NCI-H2171 treated with DMSO at 0.1 percent for 48 hours (cell line): ENCODE measurements at regions not wholly inside any gene's neighbourhood (a gene's known extent, or its start where the extent isn't known, plus 50 kb on each side); places are given as distances from the start of the nearest gene placed in this dataset.

Source experiments
- DNase-seq: peaks from one replicate; lab custom pipeline; 2025; lab: John Stamatoyannopoulos, UW

- DNase-seq, result no peak
Measured at GRCh38 chr11:28675183-28675582, 567.0 kb downstream of the METTL15 start.

- peak; percentile 5 for DNase-seq
Measured at GRCh38 chr11:28674433-28675103, 566.4 kb downstream of the METTL15 start.

DNA sequence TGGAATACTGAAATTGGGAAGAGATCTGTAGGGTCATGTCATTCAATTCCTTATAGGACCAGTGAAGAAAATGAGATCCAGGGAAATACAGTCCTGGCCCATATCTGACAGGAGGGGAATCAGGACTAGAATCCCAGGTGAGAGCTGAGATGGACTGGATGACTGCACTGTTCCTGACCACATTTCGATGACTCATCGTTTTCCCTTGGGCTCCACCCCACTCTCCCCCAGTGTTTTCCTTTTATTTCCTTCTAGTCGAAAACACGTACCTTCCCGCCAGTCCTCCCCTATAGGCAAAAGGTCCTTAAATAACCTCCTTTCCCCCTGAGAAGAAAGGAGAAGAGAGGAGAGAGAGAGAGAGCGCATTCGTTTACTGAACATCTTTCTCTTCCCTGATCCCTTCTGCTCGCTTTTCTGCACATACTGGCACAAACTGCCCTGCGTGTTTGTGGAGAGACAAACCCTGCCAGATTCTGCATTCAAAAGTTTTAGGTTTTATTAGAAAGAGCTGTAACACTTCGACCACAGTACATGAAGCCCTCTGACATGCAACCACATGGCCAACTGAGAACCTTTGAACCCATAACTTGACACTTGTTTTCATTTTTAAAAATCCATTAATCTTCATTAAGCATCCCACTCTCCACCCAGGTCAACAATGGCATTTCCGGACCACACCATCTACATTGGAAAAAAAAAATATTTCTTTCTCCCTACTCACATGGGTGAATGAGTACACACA, 565.7 kb downstream of the METTL15 start:
- DNase-seq, result no peak

GRCh38 chr11:28671274-28671673, 563.1 kb downstream of the METTL15 start:
- no peak for DNase-seq

- peak; percentile 25 for DNase-seq
Measured at GRCh38 chr11:28666632-28667031, 558.4 kb downstream of the METTL15 start.

GRCh38 chr11:28659716-28660348, 551.6 kb downstream of the METTL15 start:
- DNase-seq, result no peak

GRCh38 chr11:28657378-28658030, 549.3 kb downstream of the METTL15 start:
- no peak for DNase-seq

- DNase-seq, result no peak
Measured at GRCh38 chr11:28654191-28654590, 546.0 kb downstream of the METTL15 start.

DNA sequence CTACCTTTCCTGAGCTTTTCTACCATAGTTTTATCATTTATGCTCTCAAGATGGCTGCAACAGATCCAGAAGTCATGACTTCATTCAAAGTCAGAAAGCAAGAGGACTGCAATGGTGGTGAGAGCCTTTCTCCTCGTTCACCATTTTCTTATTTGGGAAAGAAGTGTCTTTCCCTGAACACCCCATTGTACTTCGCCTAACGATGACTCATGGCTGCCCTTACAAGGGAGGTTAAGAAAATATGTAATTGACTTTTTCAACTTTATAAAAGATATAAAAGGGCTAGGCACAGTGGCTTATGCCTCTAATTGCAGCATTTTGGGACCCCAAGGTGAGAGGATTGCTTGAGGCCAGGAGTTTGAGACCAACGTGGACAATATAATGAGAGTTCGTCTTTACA, 541.7 kb downstream of the METTL15 start:
- no peak for DNase-seq

- no peak for DNase-seq
Measured at GRCh38 chr11:28636566-28636965, 528.4 kb downstream of the METTL15 start.

DNA sequence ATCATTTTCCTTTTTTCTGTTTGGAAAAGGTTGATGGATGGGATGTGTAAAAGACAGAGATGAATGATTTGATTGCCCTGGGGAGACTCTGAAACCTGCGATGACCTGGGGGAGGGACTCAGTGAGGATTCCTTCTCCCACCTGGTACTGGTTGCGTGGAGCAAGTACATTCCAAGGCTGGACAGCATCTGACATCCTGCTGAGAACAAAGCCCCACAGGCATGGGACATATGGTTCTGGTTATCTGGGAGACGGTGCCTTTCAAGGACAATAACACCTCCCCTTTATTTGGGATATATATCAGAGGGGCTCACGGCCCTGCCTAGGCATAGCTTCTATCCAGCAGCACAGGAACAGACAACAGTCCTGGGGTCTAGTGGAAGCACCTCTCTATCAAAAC, 527.8 kb downstream of the METTL15 start:
- no peak for DNase-seq

DNA sequence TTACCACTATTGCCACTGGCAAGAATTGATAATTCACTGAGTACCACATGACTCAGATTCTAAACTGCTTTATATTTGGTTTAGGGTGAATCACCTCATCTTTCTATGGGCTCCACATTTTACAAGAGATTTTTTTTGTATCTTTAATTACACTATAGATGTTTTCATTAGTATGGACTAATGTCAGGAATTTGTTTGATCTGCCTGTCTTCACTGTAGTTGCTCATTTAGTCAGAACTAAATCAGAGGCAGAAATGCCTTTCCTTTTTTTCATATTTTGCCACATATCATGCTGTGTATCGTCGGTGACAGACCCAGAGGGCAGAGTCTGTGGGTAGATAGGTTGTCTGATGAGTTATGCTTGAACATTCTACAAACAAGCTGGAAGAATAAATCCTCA, 524.1 kb downstream of the METTL15 start:
- DNase-seq, result no peak

- peak; percentile 56 for DNase-seq
Measured at GRCh38 chr11:28631148-28631547, 523.0 kb downstream of the METTL15 start.

GRCh38 chr11:28629235-28629634, 521.0 kb downstream of the METTL15 start:
- no peak for DNase-seq

- DNase-seq, result no peak
Measured at GRCh38 chr11:28628412-28628811, 520.2 kb downstream of the METTL15 start.

DNA sequence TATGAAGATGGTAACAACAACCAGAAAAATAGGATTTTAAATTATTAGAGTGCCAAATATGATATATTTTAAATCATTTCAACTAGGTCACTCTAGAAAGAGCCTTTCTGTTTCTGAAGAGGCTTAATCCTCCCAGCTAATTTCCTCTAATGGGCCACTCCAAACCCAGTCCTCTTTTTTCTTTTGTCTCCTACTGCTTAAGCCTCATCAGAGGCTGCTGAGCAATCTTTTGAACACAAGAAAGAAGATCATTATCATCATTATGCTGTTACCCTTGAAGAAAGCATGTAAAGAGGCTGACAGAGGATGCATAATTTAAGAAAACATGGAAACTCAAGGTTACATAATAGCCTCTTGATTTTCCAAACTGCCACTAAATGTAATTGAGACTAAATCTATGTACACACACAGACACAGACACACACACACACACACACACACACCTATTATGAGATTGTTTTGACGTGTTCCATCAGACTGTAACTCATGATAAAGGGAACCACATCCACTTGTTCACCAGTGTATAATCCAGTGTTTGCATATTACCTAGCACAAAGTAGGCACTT, 519.6 kb downstream of the METTL15 start:
- no peak for DNase-seq

- DNase-seq, result no peak
Measured at GRCh38 chr11:28625532-28625931, 517.3 kb downstream of the METTL15 start.

DNA sequence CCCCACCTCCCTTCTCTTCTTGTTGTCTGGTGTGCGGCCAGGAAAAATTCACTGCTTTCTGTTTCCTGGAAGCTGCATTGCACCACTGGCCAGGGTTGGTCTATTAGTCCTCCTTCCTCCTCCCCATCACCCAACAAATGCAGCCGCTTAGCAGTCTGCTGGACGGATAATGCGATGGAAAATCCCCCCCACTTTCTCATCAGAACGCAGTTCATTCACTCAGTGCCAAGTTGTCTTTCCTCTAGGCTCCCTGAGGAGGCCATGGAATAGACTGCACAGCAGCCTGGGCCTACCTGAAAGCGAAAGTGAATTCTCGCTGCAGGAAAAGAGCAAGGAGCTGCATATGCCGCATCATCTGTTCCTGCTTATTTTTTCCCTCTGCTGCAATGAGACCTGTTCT, 513.6 kb downstream of the METTL15 start:
- DNase-seq, result peak; percentile 5

- DNase-seq, result no peak
Measured at GRCh38 chr11:28619846-28620540, 511.8 kb downstream of the METTL15 start.

DNA sequence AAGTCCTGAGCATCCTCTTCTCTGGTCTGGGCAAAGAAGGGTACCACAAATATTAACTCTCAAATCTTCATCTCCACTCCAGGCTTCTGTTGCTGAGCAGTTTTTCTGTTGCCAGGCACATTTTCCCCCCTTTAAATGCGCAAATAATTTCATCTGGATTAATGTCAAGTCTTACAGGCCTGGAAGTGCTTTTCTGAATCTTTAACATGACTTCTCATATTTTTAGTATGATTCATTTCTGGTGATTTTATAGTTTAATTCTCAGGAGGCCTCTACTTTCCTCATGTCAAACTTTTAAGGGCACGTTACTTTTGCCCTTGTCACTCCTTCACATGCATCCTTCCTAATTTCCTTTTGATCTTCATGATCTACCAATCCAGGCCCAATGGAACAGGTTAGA, 510.2 kb downstream of the METTL15 start:
- no peak for DNase-seq

DNA sequence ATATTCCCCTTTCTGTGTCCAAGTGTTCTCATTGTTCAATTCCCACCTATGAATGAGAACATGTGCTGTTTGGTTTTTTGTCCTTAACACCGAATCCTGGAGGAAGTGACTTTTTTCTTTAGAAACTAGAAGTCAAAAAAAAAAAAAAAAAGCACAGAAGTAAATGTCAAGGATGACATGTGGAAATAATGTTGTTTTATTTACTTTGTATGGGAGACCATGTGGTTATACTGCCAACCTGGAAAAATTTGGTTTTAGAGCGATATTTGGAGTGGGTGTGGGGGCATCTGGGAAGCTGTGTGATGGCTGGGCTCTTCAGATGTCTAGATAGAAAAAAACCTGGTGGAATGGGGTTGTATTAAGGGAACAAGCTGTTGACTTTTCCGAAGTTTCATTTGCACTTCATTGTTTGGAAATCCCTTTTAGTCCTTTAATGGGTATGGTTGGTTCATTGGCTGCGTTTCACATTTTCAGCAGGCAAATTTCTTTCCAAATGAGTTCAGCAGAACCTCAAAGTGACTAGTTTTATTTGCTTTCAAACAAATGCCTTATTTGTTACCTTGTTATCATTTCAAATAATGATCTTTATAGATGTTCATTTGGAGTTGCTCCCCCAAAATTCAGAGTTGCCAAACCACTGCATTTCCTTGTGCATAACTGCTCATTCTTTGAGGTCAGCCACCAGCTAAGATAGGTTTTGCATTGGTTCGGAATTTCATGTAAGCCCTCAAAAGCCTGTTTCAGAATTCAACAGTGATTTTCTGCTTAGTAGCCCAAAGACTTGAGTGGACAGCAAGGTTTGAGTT, 508.2 kb downstream of the METTL15 start:
- no peak for DNase-seq
